Endodermal cell (in vitro differentiated cells): ENCODE measurements at regions not wholly inside any gene's neighbourhood (a gene's known extent, or its start where the extent isn't known, plus 50 kb on each side); places are given as distances from the start of the nearest gene placed in this dataset.
"Not testable (repeated sequence)": the region's sequence is repeated elsewhere in the genome, so short reads cannot be mapped to it uniquely, and the experiment has no call there.

Source experiments
- DNase-seq: peaks from one replicate; pipeline ENCODE4 v3.0.0-alpha.2; 2017
- H3K27ac ChIP-seq: 2 replicates; pipeline ENCODE4 v1.5.1; 2013; ENCODE audit warnings: mild to moderate bottlenecking, low read depth, low read length, moderate library complexity
- H3K27me3 ChIP-seq: 2 replicates; pipeline ENCODE4 v1.6.1; 2013; ENCODE audit warnings: mild to moderate bottlenecking, low read length, moderate library complexity; ENCODE audit not compliant: insufficient read depth, control insufficient read depth, poor library complexity, severe bottlenecking
- H3K36me3 ChIP-seq: 2 replicates; pipeline ENCODE4 v1.7.0; 2013; ENCODE audit warnings: mild to moderate bottlenecking, low read length, moderate library complexity; ENCODE audit not compliant: control insufficient read depth, insufficient read depth
- H3K4me1 ChIP-seq: one replicate; pipeline ENCODE4 v1.7.0; 2013; ENCODE audit warnings: low read length; ENCODE audit not compliant: control insufficient read depth, insufficient read depth
- H3K4me3 ChIP-seq: 2 replicates; pipeline ENCODE4 v1.5.1; 2013; ENCODE audit warnings: mild to moderate bottlenecking, low read length, moderate library complexity
- H3K9ac ChIP-seq: 2 replicates; pipeline ENCODE4 v1.6.1; 2013; ENCODE audit warnings: mild to moderate bottlenecking, low read length, moderate library complexity; ENCODE audit not compliant: poor library complexity, severe bottlenecking; ENCODE audit errors: extremely low read depth
- H3K9me3 ChIP-seq: 2 replicates; pipeline ENCODE4 v1.6.1; 2013; ENCODE audit warnings: mild to moderate bottlenecking, low read length, moderate library complexity; ENCODE audit not compliant: control insufficient read depth
- H3K27ac Mint-ChIP-seq: 2 replicates; pipeline ENCODE4 v1.8.0; 2020; ENCODE audit warnings: mixed read lengths
- H3K27me3 Mint-ChIP-seq: 2 replicates; pipeline ENCODE4 v1.8.0; 2021; ENCODE audit warnings: mild to moderate bottlenecking, mixed read lengths; ENCODE audit not compliant: insufficient read depth
- H3K36me3 Mint-ChIP-seq: 2 replicates; pipeline ENCODE4 v1.8.0; 2020; ENCODE audit warnings: low read depth, mixed read lengths
- H3K4me1 Mint-ChIP-seq: 2 replicates; pipeline ENCODE4 v1.8.0; 2020; ENCODE audit warnings: mixed read lengths
- H3K4me3 Mint-ChIP-seq: 2 replicates; pipeline ENCODE4 v1.8.0; 2020; ENCODE audit warnings: mild to moderate bottlenecking, moderate library complexity, mixed read lengths
- H3K9me3 Mint-ChIP-seq: 2 replicates; pipeline ENCODE4 v1.8.0; 2020; ENCODE audit warnings: mild to moderate bottlenecking, mixed read lengths
- WGBS, 2 experiments: methylation state at CpG; one replicate each; pipeline versions ENCODE4 v1.1.5 to v1.1.7; 2013; ENCODE audit warnings: missing lambda C conversion rate in 2 of 2, mixed read lengths in 1 of 2; ENCODE audit not compliant: insufficient coverage in 1 of 2, insufficient read length in 1 of 2; 5-methylcytosine and 5-hydroxymethylcytosine counted together
- TF ChIP-seq, protein P1 (sequence below): fragments of 200-600 bp; sonication (generic); conservative IDR thresholded peaks from 2 replicates; pipeline ENCODE4 v1.5.0; 2021; ENCODE audit warnings: antibody characterized with exemption, mild to moderate bottlenecking

DNA sequence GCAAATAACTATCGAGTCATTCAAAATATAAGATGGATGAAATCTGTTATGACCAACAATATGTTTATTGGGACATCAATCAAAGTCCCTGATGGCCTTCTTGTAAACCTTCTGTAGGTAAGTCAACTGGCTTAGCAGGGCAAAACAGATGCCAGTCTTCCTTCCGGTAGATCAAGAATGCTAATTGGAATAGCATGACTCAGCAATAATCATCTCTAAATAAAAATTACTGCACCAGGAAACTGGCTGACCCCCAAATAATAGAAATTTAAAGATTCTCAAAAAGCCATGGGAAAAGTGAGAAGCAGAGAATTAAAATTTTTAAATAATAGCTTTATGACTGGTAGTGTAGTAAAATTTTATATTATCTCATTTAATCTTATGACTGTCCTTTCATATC lies 1005.4 kb downstream of the OLFM4 start:
- TF ChIP-seq, protein P1, sequence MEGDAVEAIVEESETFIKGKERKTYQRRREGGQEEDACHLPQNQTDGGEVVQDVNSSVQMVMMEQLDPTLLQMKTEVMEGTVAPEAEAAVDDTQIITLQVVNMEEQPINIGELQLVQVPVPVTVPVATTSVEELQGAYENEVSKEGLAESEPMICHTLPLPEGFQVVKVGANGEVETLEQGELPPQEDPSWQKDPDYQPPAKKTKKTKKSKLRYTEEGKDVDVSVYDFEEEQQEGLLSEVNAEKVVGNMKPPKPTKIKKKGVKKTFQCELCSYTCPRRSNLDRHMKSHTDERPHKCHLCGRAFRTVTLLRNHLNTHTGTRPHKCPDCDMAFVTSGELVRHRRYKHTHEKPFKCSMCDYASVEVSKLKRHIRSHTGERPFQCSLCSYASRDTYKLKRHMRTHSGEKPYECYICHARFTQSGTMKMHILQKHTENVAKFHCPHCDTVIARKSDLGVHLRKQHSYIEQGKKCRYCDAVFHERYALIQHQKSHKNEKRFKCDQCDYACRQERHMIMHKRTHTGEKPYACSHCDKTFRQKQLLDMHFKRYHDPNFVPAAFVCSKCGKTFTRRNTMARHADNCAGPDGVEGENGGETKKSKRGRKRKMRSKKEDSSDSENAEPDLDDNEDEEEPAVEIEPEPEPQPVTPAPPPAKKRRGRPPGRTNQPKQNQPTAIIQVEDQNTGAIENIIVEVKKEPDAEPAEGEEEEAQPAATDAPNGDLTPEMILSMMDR = no peak
- Histone ChIP-seq H3K4me3 (peak overlapping the region; percentile 47), H3K9me3 (peaks cover 24% of the 10 kb centered on the region), H3K36me3 (no peaks in the 10 kb centered on the region), H3K4me1 (no peaks in the 10 kb centered on the region), H3K27ac (no peak overlapping the region), H3K9ac (no peak overlapping the region), H3K27me3 (no peaks in the 10 kb centered on the region)
- peaks cover 1% of the 10 kb centered on the region for H3K4me1 Mint-ChIP-seq
- peaks cover 12% of the 10 kb centered on the region for H3K36me3 Mint-ChIP-seq
- WGBS, 2 experiments = 100% methylated on average over 2 of the region's 2 CpGs; no CpG with 5 or more reads in 1 of the 2 experiments
- H3K9me3 Mint-ChIP-seq = peaks cover 32% of the 10 kb centered on the region
- no peak for DNase-seq
- no peak overlapping the region for H3K4me3 Mint-ChIP-seq
- no peak overlapping the region for H3K27ac Mint-ChIP-seq
- H3K27me3 Mint-ChIP-seq = no peaks in the 10 kb centered on the region

DNA sequence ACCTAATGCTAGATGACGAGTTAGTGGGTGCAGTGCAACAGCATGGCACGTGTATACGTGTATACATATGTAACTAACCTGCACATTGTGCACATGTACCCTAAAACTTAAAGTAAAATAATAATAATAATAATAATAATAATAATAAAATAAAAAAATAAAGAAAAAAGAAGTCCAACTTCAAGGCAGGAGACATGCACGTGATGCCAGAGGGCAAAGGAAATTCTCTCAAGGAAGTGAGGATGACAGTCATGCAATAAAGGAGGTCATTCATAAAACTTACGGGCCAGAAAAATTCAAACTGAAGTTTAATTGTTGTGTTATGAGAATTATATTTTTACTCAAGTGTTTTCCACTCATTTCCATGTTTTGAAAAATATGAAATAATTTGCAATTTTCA lies 1028.8 kb downstream of the OLFM4 start:
- not testable (repeated sequence) for H3K27ac Mint-ChIP-seq, H3K9ac ChIP-seq, H3K4me3 Mint-ChIP-seq, H3K9me3 ChIP-seq, H3K27ac ChIP-seq, H3K27me3 ChIP-seq, H3K4me1 Mint-ChIP-seq, DNase-seq, H3K4me1 ChIP-seq, H3K36me3 ChIP-seq, H3K36me3 Mint-ChIP-seq, H3K9me3 Mint-ChIP-seq, H3K4me3 ChIP-seq, H3K27me3 Mint-ChIP-seq
- 84 to 100% methylated on average over 1 to 2 of the region's 5 CpGs for WGBS, 2 experiments

DNA sequence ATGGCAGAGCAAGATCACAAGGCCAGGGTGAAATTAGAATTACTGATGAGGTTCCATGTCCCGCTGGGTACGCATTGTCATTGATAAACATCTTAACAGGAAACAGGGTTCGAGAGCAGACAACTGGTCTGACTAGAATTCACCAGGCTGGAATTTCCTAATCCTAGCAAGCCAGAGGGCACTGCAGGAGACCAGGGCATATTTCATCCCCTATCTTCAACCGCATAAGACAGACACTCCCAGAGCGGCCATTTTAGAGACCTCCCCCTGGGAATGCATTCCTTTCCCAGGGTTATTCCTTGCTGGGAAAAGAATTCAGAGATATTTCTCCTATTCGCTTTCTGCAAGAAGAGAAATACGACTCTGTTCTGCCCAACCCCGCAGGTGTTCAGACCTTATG lies 1041.3 kb downstream of the OLFM4 start:
- not testable (repeated sequence) for H3K4me1 Mint-ChIP-seq, H3K4me1 ChIP-seq, H3K9ac ChIP-seq, H3K4me3 Mint-ChIP-seq, H3K27ac ChIP-seq, H3K27me3 Mint-ChIP-seq, H3K27me3 ChIP-seq, H3K27ac Mint-ChIP-seq, H3K36me3 ChIP-seq
- Histone ChIP-seq H3K9me3 (peaks cover 34% of the 10 kb centered on the region), H3K4me3 (peak overlapping the region; percentile 32)
- peaks cover 35% of the 10 kb centered on the region for H3K36me3 Mint-ChIP-seq
- peaks cover 32% of the 10 kb centered on the region for H3K9me3 Mint-ChIP-seq
- DNase-seq = peak; percentile 68
- 91 to 92% methylated on average over 7 to 8 of the region's 8 CpGs for WGBS, 2 experiments

DNA sequence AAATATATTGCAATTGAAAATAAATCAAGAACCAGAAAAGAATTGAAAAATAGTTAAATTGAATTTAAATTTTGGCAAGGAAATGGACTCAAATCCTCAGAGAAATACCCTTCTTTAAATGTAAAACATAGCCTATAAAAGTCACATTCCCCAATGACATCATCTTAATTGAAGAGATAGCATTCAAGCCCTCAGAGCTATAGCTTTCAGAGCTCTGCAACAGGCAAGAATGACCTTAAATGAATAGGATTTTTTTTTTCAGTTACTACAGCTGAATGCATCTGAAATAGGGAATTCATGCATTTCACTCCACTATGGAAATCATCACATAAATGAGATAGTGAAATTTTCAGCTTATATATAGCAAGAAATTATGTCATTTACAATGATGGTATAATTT lies 1049.0 kb downstream of the OLFM4 start:
- DNase-seq = no peak
- Histone ChIP-seq H3K27me3 (no peaks in the 10 kb centered on the region), H3K27ac (no peak overlapping the region), H3K4me3 (no peak overlapping the region), H3K4me1 (no peaks in the 10 kb centered on the region), H3K9me3 (peaks cover 17% of the 10 kb centered on the region), H3K9ac (no peak overlapping the region), H3K36me3 (no peaks in the 10 kb centered on the region)
- Mint-ChIP-seq H3K4me3 (no peak overlapping the region), H3K36me3 (peaks cover 11% of the 10 kb centered on the region), H3K4me1 (peaks cover 8% of the 10 kb centered on the region), H3K27me3 (no peaks in the 10 kb centered on the region), H3K27ac (no peak overlapping the region), H3K9me3 (peaks cover 16% of the 10 kb centered on the region)
- TF ChIP-seq, protein P1 = no peak
